Stimulated activated CD4-positive, alpha-beta T cell treated with anti-CD3 and anti-CD28 coated beads, Interleukin-2, amount 100 ng/mL, for 48 hours (primary cell): ENCODE measurements at regions not wholly inside any gene's neighbourhood (a gene's known extent, or its start where the extent isn't known, plus 50 kb on each side); places are given as distances from the start of the nearest gene placed in this dataset.
"Not testable (repeated sequence)": the region's sequence is repeated elsewhere in the genome, so short reads cannot be mapped to it uniquely, and the experiment has no call there.

ENCODE experiments used
- DNase-seq, 2 donors: peaks; one replicate each; pipeline ENCODE4 v3.0.0-alpha.2; 2020

DNA sequence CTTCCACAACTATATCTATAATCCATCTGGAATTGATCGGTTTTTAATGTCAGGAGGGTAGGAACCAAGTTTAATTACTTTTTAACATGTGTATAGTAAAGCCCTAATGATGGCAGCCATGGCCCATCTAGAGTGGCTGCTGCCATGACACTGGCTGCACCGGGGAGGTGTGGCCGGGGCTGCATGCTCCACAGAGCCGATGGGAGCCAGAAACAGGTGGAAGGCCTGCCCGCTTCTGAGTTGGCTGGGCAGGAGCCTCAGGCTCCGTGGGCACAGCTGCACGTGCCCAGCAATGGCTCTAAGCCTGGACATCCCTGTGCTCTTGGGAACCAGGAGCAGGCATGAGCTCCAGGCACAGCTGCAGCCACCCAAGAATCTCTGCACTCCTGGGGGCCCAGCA lies 73.0 kb downstream of the GBP6 start:
- no peak for DNase-seq

DNA sequence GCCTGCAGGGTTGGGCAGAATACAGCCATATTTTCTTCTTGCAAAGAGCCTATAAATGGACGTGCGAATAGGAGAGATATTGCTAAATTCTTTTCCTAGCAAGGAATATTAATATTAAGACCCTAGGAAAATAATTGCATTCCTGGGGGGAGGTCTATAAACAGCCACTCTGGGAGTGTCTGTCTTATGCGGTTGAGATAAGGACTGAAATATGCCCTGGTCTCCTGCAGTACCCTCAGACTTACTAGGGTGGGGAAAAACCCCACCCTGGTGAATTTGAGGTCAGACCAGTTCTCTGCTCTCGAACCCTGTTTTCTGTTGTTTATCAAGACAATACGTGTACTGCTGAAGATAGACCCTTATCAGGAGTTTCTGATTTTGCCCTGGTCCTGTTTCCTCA lies 74.4 kb downstream of the GBP6 start:
- DNase-seq: not testable (repeated sequence)

DNA sequence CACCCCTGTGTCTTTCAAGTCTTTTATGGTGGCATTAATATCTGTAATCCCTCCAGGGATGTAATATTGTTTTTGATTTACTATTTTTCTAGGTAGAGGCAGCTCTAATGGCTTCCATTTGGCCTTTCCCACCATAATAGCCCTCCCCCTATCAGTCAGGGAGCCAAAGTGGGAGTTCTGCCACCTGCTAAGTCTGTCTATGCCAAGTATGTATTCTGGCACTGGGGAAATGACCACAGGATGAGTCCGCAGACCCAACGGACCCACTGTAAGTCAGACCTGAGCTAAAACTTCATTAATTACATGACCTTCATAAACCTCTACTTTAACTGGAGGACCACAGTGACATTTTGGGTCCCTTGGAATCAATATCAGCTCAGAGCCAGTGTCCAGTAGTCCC lies 77.1 kb downstream of the GBP6 start:
- DNase-seq: no peak

DNA sequence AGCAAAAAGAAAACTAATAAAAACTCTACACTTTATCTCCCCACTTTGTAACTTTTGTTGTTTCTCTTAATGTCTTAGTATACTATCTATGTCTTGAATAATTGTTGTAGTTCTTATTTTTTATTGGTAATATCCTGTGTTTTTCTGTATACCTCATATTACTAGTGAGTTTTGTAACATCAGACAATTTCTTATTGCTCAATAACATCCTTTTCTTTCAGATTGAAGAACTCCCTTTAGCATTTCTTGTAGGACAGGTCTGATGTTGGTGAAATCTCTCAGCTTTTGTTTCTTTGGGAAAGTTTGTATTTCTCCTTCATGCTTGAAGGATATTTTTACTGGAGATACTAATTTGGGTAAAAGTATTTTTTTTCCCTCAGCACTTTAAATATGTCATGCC lies 79.8 kb upstream of the LRRC8B start:
- no peak for DNase-seq

DNA sequence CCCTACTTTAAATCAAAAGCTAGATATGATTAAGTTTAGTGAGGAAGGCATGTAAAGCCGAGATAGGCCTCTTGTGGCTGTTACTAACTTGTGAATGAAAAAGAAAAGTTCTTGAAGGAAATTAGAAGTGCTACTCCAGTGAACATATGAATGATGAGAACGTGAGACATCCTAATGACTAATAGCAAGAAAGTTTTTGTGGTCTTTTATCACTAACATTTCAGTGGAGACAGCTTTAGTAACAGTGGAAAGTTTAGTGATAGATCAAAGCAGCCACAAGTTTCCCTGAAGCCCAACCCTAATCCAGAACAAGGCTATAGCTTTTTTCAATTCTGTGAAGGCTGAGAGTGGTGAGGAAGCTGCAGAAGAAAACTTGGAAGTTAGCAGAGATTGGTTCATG lies 73.6 kb upstream of the LRRC8B start:
- DNase-seq: no peak

DNA sequence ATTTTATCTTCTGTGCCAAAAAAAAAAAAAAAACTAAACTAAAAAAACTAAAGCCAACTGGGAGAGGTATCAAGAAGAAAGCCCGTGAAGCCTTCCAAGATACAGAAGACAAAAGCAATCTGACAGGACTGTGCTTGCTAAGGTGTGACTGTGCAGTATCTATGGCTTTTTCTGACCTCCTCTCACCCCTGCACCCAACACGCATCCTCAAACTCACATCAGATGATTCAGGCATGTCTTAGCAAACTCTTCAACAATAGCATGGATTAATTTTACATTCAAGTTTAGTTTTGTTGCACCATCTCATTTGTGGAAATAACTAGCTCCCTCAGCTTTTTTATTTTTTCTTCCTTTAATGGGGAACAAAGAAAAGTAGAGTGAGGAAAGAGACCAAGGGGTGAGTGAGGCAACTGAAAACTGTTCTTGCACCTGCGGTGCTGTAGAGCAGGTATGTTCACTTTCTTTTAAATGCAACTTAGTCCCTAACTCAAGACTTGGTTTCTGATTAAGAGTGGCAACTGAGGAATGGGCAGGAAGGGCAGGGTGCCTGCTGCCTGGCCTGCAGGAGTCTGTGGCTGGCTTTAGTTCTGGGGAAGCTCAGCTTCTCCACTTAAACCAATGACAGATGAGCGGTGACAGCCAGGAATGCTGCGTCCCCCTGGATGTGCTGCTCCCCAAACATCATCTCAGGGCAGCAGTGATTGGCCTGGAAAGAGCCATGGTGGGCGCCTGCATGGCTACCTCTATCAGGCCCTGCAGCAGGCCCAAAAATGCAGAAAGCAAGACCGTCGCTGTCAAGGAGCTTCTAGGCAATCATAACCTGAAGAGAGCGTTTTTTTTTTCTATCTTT lies 71.3 kb upstream of the LRRC8B start:
- DNase-seq: no peak

DNA sequence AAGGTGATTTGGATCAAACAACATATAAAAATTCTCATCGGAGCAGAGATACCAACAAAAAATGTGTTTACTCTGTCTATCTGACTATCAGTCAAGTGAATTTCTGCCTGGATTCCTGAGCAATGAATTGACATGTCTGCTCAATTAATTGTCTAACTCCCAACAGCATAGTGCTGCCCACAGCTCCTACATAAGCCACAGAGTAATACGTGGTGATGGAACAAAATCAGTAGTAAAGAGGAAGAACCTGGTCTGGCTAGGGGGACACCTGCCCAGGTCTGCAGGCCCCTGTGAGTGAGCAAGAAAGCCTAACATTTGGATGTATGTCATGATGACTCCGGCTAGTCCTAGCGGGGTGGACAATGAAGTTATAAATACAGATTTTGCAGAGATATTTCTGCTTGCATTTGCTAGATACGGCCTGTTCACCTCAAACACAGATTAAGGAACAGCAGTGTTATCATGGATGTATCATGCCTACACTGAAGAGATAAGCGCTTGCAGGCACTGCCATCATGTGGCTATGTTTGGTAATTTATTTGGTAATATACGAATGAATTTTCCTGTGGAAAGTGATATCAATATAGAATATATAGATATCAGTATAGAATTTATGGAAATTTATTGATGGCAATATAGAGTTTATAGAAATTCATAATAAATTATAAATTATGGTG lies 69.6 kb upstream of the LRRC8B start:
- peak; percentile 30 to 54 for DNase-seq

DNA sequence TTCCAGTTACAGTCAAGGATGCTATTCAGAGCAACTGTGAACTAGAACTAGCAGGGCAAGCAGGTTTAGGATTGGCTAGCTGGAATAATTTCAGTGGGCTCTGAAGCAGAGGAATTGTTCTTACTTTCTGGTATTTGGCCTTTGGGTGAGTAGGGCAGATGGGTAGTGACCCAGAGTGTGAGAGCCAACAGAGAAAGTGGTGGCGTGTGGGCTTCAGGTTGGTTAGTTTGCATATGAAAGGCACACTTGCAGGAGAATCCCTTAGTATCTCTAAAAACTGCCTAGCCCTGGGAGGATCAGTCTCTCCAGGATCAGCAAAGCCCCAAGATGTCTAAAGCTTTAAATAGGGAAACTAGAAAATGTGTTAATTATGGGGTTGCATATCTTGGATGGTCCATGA lies 67.6 kb upstream of the LRRC8B start:
- no peak for DNase-seq

DNA sequence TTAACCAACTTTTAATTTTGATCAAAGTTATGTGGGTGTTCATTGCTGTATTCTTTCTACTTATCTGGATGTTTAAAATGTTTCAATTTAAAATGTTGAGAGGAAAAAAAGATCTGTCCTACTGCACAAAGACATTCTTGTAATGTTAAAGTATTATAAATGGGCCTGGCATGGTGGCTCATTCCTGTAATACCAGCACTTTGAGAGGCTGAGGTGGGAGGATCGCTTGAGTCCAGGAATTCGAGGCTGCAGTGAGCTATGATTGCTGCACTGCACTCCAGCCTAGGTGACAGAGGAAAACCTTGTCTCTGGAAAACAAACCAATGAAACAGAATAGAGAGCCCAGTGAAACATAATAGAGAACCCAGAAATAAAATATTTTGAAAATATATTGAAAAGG lies 65.5 kb upstream of the LRRC8B start:
- DNase-seq: no peak

DNA sequence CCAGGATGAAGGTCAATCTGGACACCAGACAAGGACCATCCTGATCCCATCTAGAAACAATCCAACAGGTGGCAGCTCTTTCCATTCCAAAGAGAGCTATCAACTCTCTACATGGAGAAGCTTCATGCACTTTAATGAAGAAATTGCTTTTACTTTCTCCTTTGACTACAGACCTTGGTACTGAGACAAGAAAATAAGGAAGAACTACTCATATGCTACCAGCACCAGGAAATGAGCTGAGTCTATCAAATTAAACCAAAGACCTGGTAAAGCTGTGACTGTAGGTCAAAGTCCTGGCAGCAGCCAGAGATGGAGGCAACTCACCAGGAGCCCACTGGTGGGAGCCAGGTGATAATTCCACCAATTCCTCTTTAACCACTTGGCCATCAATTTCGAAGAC lies 64.3 kb upstream of the LRRC8B start:
- no peak for DNase-seq

DNA sequence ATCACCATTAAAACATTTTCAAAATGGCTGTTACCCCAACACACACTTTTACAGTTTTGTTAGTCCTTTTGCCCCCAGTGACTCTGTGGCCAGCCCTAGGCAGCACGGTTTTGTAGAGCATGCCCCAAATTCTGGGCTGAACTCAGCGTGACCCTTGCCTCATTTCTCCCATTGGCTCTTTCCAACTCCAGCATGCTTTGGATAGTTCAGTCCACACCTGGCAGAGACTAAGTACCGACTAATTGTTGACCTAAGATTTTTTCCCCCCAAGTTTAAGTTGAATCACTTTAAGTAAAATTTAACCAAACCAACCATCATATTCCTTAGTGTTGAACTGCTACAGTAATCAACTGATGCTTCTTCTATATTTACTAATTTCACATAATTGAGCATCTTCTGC lies 62.4 kb upstream of the LRRC8B start:
- no peak for DNase-seq

DNA sequence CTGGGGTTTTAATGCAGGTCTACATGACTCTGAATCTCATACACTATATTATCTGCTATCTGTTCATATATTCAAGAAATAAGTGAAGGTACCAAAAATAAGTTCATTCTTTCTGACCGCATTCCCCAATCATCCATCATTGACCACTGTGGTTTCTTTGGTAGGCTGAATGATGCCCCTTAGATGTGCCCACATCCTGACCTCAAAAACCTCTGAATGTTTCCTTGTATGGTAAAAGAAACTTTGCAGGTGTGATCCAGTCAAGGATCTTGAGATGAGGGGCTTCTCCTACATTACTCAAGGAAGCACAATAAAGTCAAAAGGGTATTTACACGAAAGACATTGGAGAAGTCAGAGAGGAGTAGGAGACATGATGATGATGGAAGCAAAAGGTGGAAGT lies 60.6 kb upstream of the LRRC8B start:
- no peak for DNase-seq

DNA sequence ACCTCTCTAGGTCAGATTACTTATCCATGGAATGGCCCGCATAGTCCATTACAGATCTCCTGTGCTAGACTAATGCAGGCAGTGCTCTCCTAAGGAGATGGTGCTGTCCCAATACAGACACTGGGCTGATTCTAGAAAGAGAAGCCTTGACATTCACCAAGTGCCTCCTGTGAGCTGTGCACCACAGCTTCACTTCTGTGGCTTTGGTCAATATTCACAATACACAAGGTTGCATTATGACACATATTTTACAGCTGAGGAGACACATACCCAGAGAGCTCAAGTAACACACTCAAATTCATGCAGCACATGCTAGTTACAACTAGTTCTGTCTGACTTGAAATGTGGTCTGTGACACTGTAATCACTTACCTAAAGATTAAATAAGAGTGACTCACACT lies 59.4 kb upstream of the LRRC8B start:
- DNase-seq: no peak

DNA sequence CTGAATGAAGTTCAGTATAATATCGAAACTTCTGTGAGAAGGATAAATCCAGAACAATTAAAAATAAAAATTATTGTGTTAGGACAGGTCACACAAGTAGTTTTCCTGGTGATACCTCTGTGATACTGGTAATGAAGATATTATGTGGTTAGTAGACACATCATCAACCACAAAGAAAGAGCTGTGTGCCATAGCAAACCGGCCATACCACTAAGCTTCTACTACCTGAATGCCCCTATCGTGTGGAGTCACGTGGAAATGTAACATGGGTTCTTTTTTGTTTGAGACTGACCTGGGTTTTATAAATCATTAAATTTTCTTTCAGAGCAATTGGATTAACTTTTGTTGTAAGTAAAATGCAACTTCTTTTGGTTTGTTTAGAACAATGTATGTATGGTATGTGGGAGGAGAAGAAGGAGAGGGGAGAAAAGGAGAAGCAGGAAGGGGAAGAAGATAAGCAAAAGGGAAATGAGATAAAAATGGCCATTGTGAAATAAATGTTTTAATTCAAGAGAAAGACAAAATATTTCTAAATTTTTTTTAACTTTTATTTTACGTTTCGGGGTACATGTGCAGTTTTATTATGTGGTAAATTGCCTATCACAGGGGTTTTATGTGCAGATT lies 58.2 kb upstream of the LRRC8B start:
- no peak for DNase-seq

DNA sequence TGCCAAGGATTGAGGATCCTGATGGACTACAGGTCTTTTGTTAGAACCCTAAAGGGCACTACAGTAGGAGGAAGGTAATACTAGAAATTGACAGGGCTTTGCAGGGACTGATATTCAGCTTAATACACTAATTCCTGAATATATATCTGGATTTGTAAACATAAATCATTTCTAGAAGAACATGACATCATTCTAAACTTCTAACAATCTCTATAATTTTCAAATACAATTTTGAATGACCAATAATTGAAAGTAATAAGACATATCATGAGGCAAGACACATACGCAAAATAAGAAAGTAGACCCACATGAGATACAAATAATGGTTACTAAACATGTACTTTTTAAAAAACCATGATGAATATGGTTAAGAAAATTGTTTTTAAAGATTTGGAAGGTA lies 52.4 kb upstream of the LRRC8B start:
- DNase-seq: no peak

DNA sequence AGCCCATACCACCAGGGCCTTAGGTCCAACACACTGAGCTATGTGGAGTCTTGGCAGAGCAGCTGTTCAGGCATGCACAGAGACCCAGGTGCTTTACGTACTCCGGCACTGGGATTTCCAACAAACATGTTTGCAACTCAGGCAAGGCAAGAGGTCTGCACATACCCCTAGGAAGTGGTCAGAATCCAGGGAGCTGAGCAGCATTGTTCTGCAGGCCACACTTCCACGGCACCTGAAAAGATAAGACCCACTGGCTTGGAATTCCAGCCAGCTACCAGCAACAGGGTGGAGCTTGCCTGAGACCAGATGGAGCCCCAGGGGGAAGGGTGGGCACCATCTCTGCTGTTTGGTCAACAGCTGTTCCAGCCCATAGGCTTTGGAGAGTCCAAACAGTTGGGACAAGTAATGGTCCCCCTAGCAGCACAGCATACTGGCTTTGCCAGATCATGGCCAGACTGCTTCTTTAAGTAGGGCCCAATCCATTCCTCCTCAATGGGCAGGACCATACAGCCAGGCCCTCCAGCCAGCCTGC lies 51.7 kb upstream of the LRRC8B start:
- DNase-seq: no peak
